Mucosa of stomach (tissue), 1 donor: ENCODE measurements at regions not wholly inside any gene's neighbourhood (a gene's known extent, or its start where the extent isn't known, plus 50 kb on each side); places are given as distances from the start of the nearest gene placed in this dataset.

Experiments used
- H3K27me3 ChIP-seq: one replicate; pipeline ENCODE4 v1.7.0; 2013; ENCODE audit warnings: mild to moderate bottlenecking, low read length; ENCODE audit not compliant: control insufficient read depth, insufficient read depth
- H3K36me3 ChIP-seq: one replicate; pipeline ENCODE4 v1.7.0; 2013; ENCODE audit warnings: low read length; ENCODE audit not compliant: control insufficient read depth, insufficient read depth
- H3K4me1 ChIP-seq: one replicate; pipeline ENCODE4 v1.7.0; 2013; ENCODE audit warnings: mild to moderate bottlenecking, low read length; ENCODE audit not compliant: control insufficient read depth, insufficient read depth
- H3K4me3 ChIP-seq: one replicate; pipeline ENCODE4 v1.7.0; 2013; ENCODE audit warnings: low read length
- H3K9ac ChIP-seq: one replicate; pipeline ENCODE4 v1.7.0; 2013; ENCODE audit warnings: mild to moderate bottlenecking, low read length, moderate library complexity
- H3K9me3 ChIP-seq: one replicate; pipeline ENCODE4 v1.7.0; 2013; ENCODE audit warnings: mild to moderate bottlenecking, low read length, moderate library complexity; ENCODE audit not compliant: control insufficient read depth
- donor health status: Pancreatic carcinoma.

GRCh38 chr3:178244733-178245709, 291.2 kb upstream of the KCNMB2 start:
- no peak overlapping the region for H3K9ac ChIP-seq
- peaks cover 5% of the 10 kb centered on the region for H3K4me1 ChIP-seq
- no peaks in the 10 kb centered on the region for H3K27me3 ChIP-seq
- no peaks in the 10 kb centered on the region for H3K9me3 ChIP-seq
- no peak overlapping the region for H3K4me3 ChIP-seq
- no peaks in the 10 kb centered on the region for H3K36me3 ChIP-seq

GRCh38 chr3:178246004-178246403, 290.2 kb upstream of the KCNMB2 start:
- no peak overlapping the region for H3K9ac ChIP-seq
- no peaks in the 10 kb centered on the region for H3K27me3 ChIP-seq
- no peak overlapping the region for H3K4me3 ChIP-seq
- H3K4me1 ChIP-seq = peaks cover 5% of the 10 kb centered on the region
- H3K36me3 ChIP-seq = no peaks in the 10 kb centered on the region
- H3K9me3 ChIP-seq = no peaks in the 10 kb centered on the region

- no peak overlapping the region for H3K4me3 ChIP-seq
- H3K36me3 ChIP-seq = no peaks in the 10 kb centered on the region
- no peak overlapping the region for H3K9ac ChIP-seq
- no peaks in the 10 kb centered on the region for H3K9me3 ChIP-seq
- H3K4me1 ChIP-seq = no peaks in the 10 kb centered on the region
- H3K27me3 ChIP-seq = no peaks in the 10 kb centered on the region
Observed at GRCh38 chr3:178255315-178255714, 280.9 kb upstream of the KCNMB2 start.

GRCh38 chr3:178257491-178257890, 278.7 kb upstream of the KCNMB2 start:
- H3K4me3 ChIP-seq = no peak overlapping the region
- no peaks in the 10 kb centered on the region for H3K36me3 ChIP-seq
- no peaks in the 10 kb centered on the region for H3K9me3 ChIP-seq
- no peaks in the 10 kb centered on the region for H3K27me3 ChIP-seq
- no peaks in the 10 kb centered on the region for H3K4me1 ChIP-seq
- no peak overlapping the region for H3K9ac ChIP-seq

- no peaks in the 10 kb centered on the region for H3K4me1 ChIP-seq
- H3K9ac ChIP-seq = no peak overlapping the region
- no peaks in the 10 kb centered on the region for H3K27me3 ChIP-seq
- no peaks in the 10 kb centered on the region for H3K36me3 ChIP-seq
- H3K9me3 ChIP-seq = no peaks in the 10 kb centered on the region
- H3K4me3 ChIP-seq = no peak overlapping the region
Observed at GRCh38 chr3:178258121-178258520, 278.1 kb upstream of the KCNMB2 start.

GRCh38 chr3:178259703-178260102, 276.5 kb upstream of the KCNMB2 start:
- Histone ChIP-seq H3K36me3 (no peaks in the 10 kb centered on the region), H3K4me1 (no peaks in the 10 kb centered on the region), H3K9ac (no peak overlapping the region), H3K4me3 (no peak overlapping the region), H3K27me3 (no peaks in the 10 kb centered on the region), H3K9me3 (no peaks in the 10 kb centered on the region)

GRCh38 chr3:178260887-178261565, 275.2 kb upstream of the KCNMB2 start:
- Histone ChIP-seq H3K9me3 (no peaks in the 10 kb centered on the region), H3K4me1 (no peaks in the 10 kb centered on the region), H3K4me3 (no peak overlapping the region), H3K36me3 (no peaks in the 10 kb centered on the region), H3K9ac (no peak overlapping the region), H3K27me3 (no peaks in the 10 kb centered on the region)

- H3K9ac ChIP-seq = no peak overlapping the region
- no peaks in the 10 kb centered on the region for H3K27me3 ChIP-seq
- H3K4me1 ChIP-seq = no peaks in the 10 kb centered on the region
- no peaks in the 10 kb centered on the region for H3K9me3 ChIP-seq
- no peak overlapping the region for H3K4me3 ChIP-seq
- no peaks in the 10 kb centered on the region for H3K36me3 ChIP-seq
Observed at GRCh38 chr3:178263236-178263916, 272.9 kb upstream of the KCNMB2 start.

- Histone ChIP-seq H3K4me3 (no peak overlapping the region), H3K9me3 (no peaks in the 10 kb centered on the region), H3K4me1 (no peaks in the 10 kb centered on the region), H3K36me3 (no peaks in the 10 kb centered on the region), H3K27me3 (no peaks in the 10 kb centered on the region), H3K9ac (no peak overlapping the region)
Observed at GRCh38 chr3:178267158-178267844, 268.9 kb upstream of the KCNMB2 start.

- H3K9ac ChIP-seq = no peak overlapping the region
- peaks cover 6% of the 10 kb centered on the region for H3K4me1 ChIP-seq
- no peaks in the 10 kb centered on the region for H3K36me3 ChIP-seq
- no peaks in the 10 kb centered on the region for H3K9me3 ChIP-seq
- H3K4me3 ChIP-seq = no peak overlapping the region
- no peaks in the 10 kb centered on the region for H3K27me3 ChIP-seq
Observed at GRCh38 chr3:178270838-178271237, 265.4 kb upstream of the KCNMB2 start.

GRCh38 chr3:178271740-178272387, 264.4 kb upstream of the KCNMB2 start:
- Histone ChIP-seq H3K4me1 (peaks cover 9% of the 10 kb centered on the region), H3K9me3 (no peaks in the 10 kb centered on the region), H3K36me3 (no peaks in the 10 kb centered on the region), H3K27me3 (no peaks in the 10 kb centered on the region), H3K4me3 (no peak overlapping the region), H3K9ac (no peak overlapping the region)
